ENCODE measurements at regions not wholly inside any gene's neighbourhood (a gene's known extent, or its start where the extent isn't known, plus 50 kb on each side); places are given as distances from the start of the nearest gene placed in this dataset.

- H3K9ac ChIP-seq (ENCODE audit: low read depth in 1 of 2, low read length in 2 of 2), result no peak overlapping the region
- no peaks in the 10 kb centered on the region for H3K4me1 ChIP-seq (ENCODE audit: control insufficient read depth in 1 of 2, insufficient read depth in 2 of 2, low read length in 2 of 2)
- no peaks in the 10 kb centered on the region for H3K9me3 ChIP-seq (ENCODE audit: control insufficient read depth in 1 of 2, low read length in 2 of 2)
- H3K4me3 ChIP-seq (ENCODE audit: low read depth in 1 of 2, low read length in 2 of 2), result no peak overlapping the region
- no peaks in the 10 kb centered on the region for H3K36me3 ChIP-seq (ENCODE audit: control insufficient read depth in 1 of 2, insufficient read depth in 2 of 2, low read length in 2 of 2)
- H3K27ac ChIP-seq (ENCODE audit: low read depth, low read length), result no peak overlapping the region
- no peaks in the 10 kb centered on the region for H3K27me3 ChIP-seq (ENCODE audit: control insufficient read depth in 1 of 2, insufficient read depth in 2 of 2, low read length in 2 of 2)
Measured at GRCh38 chr2:11097854-11098387, 57.3 kb upstream of the SLC66A3 start.

- H3K4me3 ChIP-seq (ENCODE audit: low read depth in 1 of 2, low read length in 2 of 2), result no peak overlapping the region
- H3K27me3 ChIP-seq (ENCODE audit: control insufficient read depth in 1 of 2, insufficient read depth in 2 of 2, low read length in 2 of 2), result no peaks in the 10 kb centered on the region
- H3K4me1 ChIP-seq (ENCODE audit: control insufficient read depth in 1 of 2, insufficient read depth in 2 of 2, low read length in 2 of 2), result no peaks in the 10 kb centered on the region
- H3K36me3 ChIP-seq (ENCODE audit: control insufficient read depth in 1 of 2, insufficient read depth in 2 of 2, low read length in 2 of 2), result no peaks in the 10 kb centered on the region
- H3K27ac ChIP-seq (ENCODE audit: low read depth, low read length), result no peak overlapping the region
- no peak overlapping the region for H3K9ac ChIP-seq (ENCODE audit: low read depth in 1 of 2, low read length in 2 of 2)
- no peaks in the 10 kb centered on the region for H3K9me3 ChIP-seq (ENCODE audit: control insufficient read depth in 1 of 2, low read length in 2 of 2)
Measured at GRCh38 chr2:11099122-11100065, 55.9 kb upstream of the SLC66A3 start.

GRCh38 chr2:11100130-11100529 is 55.1 kb upstream of the SLC66A3 start:
- no peaks in the 10 kb centered on the region for H3K36me3 ChIP-seq (ENCODE audit: control insufficient read depth in 1 of 2, insufficient read depth in 2 of 2, low read length in 2 of 2)
- H3K4me3 ChIP-seq (ENCODE audit: low read depth in 1 of 2, low read length in 2 of 2), result no peak overlapping the region
- H3K9me3 ChIP-seq (ENCODE audit: control insufficient read depth in 1 of 2, low read length in 2 of 2), result no peaks in the 10 kb centered on the region
- no peaks in the 10 kb centered on the region for H3K27me3 ChIP-seq (ENCODE audit: control insufficient read depth in 1 of 2, insufficient read depth in 2 of 2, low read length in 2 of 2)
- no peaks in the 10 kb centered on the region for H3K4me1 ChIP-seq (ENCODE audit: control insufficient read depth in 1 of 2, insufficient read depth in 2 of 2, low read length in 2 of 2)
- no peak overlapping the region for H3K27ac ChIP-seq (ENCODE audit: low read depth, low read length)
- H3K9ac ChIP-seq (ENCODE audit: low read depth in 1 of 2, low read length in 2 of 2), result no peak overlapping the region

- no peaks in the 10 kb centered on the region for H3K4me1 ChIP-seq (ENCODE audit: control insufficient read depth in 1 of 2, insufficient read depth in 2 of 2, low read length in 2 of 2)
- no peaks in the 10 kb centered on the region for H3K27me3 ChIP-seq (ENCODE audit: control insufficient read depth in 1 of 2, insufficient read depth in 2 of 2, low read length in 2 of 2)
- H3K4me3 ChIP-seq (ENCODE audit: low read depth in 1 of 2, low read length in 2 of 2), result no peak overlapping the region
- no peak overlapping the region for H3K27ac ChIP-seq (ENCODE audit: low read depth, low read length)
- H3K9me3 ChIP-seq (ENCODE audit: control insufficient read depth in 1 of 2, low read length in 2 of 2), result no peaks in the 10 kb centered on the region
- no peaks in the 10 kb centered on the region for H3K36me3 ChIP-seq (ENCODE audit: control insufficient read depth in 1 of 2, insufficient read depth in 2 of 2, low read length in 2 of 2)
- no peak overlapping the region for H3K9ac ChIP-seq (ENCODE audit: low read depth in 1 of 2, low read length in 2 of 2)
Measured at GRCh38 chr2:11100976-11101375, 54.3 kb upstream of the SLC66A3 start.

- H3K27me3 ChIP-seq (ENCODE audit: control insufficient read depth in 1 of 2, insufficient read depth in 2 of 2, low read length in 2 of 2), result no peaks in the 10 kb centered on the region
- H3K4me1 ChIP-seq (ENCODE audit: control insufficient read depth in 1 of 2, insufficient read depth in 2 of 2, low read length in 2 of 2), result no peaks in the 10 kb centered on the region
- H3K4me3 ChIP-seq (ENCODE audit: low read depth in 1 of 2, low read length in 2 of 2), result no peak overlapping the region
- H3K36me3 ChIP-seq (ENCODE audit: control insufficient read depth in 1 of 2, insufficient read depth in 2 of 2, low read length in 2 of 2), result no peaks in the 10 kb centered on the region
- no peaks in the 10 kb centered on the region for H3K9me3 ChIP-seq (ENCODE audit: control insufficient read depth in 1 of 2, low read length in 2 of 2)
- H3K27ac ChIP-seq (ENCODE audit: low read depth, low read length), result no peak overlapping the region
- H3K9ac ChIP-seq (ENCODE audit: low read depth in 1 of 2, low read length in 2 of 2), result no peak overlapping the region
Measured at GRCh38 chr2:11101430-11101829, 53.8 kb upstream of the SLC66A3 start.

- Histone ChIP-seq H3K9ac (ENCODE audit: low read depth in 1 of 2, low read length in 2 of 2) (no peak overlapping the region), H3K9me3 (ENCODE audit: control insufficient read depth in 1 of 2, low read length in 2 of 2) (no peaks in the 10 kb centered on the region), H3K4me1 (ENCODE audit: control insufficient read depth in 1 of 2, insufficient read depth in 2 of 2, low read length in 2 of 2) (no peaks in the 10 kb centered on the region), H3K4me3 (ENCODE audit: low read depth in 1 of 2, low read length in 2 of 2) (no peak overlapping the region), H3K27ac (ENCODE audit: low read depth, low read length) (no peak overlapping the region), H3K27me3 (ENCODE audit: control insufficient read depth in 1 of 2, insufficient read depth in 2 of 2, low read length in 2 of 2) (no peaks in the 10 kb centered on the region), H3K36me3 (ENCODE audit: control insufficient read depth in 1 of 2, insufficient read depth in 2 of 2, low read length in 2 of 2) (no peaks in the 10 kb centered on the region)
Measured at GRCh38 chr2:11102466-11102865, 52.8 kb upstream of the SLC66A3 start.

- H3K9ac ChIP-seq (ENCODE audit: low read depth in 1 of 2, low read length in 2 of 2), result no peak overlapping the region
- no peaks in the 10 kb centered on the region for H3K9me3 ChIP-seq (ENCODE audit: control insufficient read depth in 1 of 2, low read length in 2 of 2)
- H3K4me3 ChIP-seq (ENCODE audit: low read depth in 1 of 2, low read length in 2 of 2), result no peak overlapping the region
- no peaks in the 10 kb centered on the region for H3K4me1 ChIP-seq (ENCODE audit: control insufficient read depth in 1 of 2, insufficient read depth in 2 of 2, low read length in 2 of 2)
- H3K27me3 ChIP-seq (ENCODE audit: control insufficient read depth in 1 of 2, insufficient read depth in 2 of 2, low read length in 2 of 2), result no peaks in the 10 kb centered on the region
- no peak overlapping the region for H3K27ac ChIP-seq (ENCODE audit: low read depth, low read length)
- H3K36me3 ChIP-seq (ENCODE audit: control insufficient read depth in 1 of 2, insufficient read depth in 2 of 2, low read length in 2 of 2), result no peaks in the 10 kb centered on the region
Measured at GRCh38 chr2:11102956-11103860, 52.1 kb upstream of the SLC66A3 start.

- H3K4me3 ChIP-seq (ENCODE audit: low read depth in 1 of 2, low read length in 2 of 2), result no peak overlapping the region
- no peak overlapping the region for H3K27ac ChIP-seq (ENCODE audit: low read depth, low read length)
- H3K36me3 ChIP-seq (ENCODE audit: control insufficient read depth in 1 of 2, insufficient read depth in 2 of 2, low read length in 2 of 2), result no peaks in the 10 kb centered on the region
- no peaks in the 10 kb centered on the region for H3K9me3 ChIP-seq (ENCODE audit: control insufficient read depth in 1 of 2, low read length in 2 of 2)
- H3K4me1 ChIP-seq (ENCODE audit: control insufficient read depth in 1 of 2, insufficient read depth in 2 of 2, low read length in 2 of 2), result no peaks in the 10 kb centered on the region
- no peak overlapping the region for H3K9ac ChIP-seq (ENCODE audit: low read depth in 1 of 2, low read length in 2 of 2)
- no peaks in the 10 kb centered on the region for H3K27me3 ChIP-seq (ENCODE audit: control insufficient read depth in 1 of 2, insufficient read depth in 2 of 2, low read length in 2 of 2)
Measured at GRCh38 chr2:11103984-11104793, 51.1 kb upstream of the SLC66A3 start.

- Histone ChIP-seq H3K27me3 (ENCODE audit: control insufficient read depth in 1 of 2, insufficient read depth in 2 of 2, low read length in 2 of 2) (no peaks in the 10 kb centered on the region), H3K4me1 (ENCODE audit: control insufficient read depth in 1 of 2, insufficient read depth in 2 of 2, low read length in 2 of 2) (no peaks in the 10 kb centered on the region), H3K9me3 (ENCODE audit: control insufficient read depth in 1 of 2, low read length in 2 of 2) (no peaks in the 10 kb centered on the region), H3K9ac (ENCODE audit: low read depth in 1 of 2, low read length in 2 of 2) (no peak overlapping the region), H3K27ac (ENCODE audit: low read depth, low read length) (no peak overlapping the region), H3K36me3 (ENCODE audit: control insufficient read depth in 1 of 2, insufficient read depth in 2 of 2, low read length in 2 of 2) (no peaks in the 10 kb centered on the region), H3K4me3 (ENCODE audit: low read depth in 1 of 2, low read length in 2 of 2) (no peak overlapping the region)
Measured at GRCh38 chr2:11104794-11105660, 50.2 kb upstream of the SLC66A3 start.
